ENCODE measurements at regions not wholly inside any gene's neighbourhood (a gene's known extent, or its start where the extent isn't known, plus 50 kb on each side); places are given as distances from the start of the nearest gene placed in this dataset.

DNA sequence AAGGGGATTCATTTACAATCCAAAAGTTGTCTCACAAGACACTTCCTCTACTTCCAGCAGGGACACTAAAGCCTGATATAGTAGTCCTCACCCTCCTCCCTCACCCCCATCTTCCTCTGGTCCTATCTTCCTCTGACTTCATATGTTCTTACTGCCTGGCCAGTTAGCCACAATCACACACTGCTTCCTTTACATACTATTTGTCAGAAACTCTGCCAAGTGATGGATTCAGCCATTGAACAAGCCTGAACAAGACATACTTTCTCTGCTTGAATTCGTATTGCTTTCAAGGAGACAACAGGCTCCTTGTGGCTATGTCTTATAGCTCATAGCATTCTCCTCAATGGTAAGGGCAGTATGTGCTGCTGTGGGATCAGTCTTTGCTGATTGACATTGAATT lies 672.2 kb downstream of the BCL11A start:
- Histone ChIP-seq H2BK5ac (ENCODE audit: low read depth, low read length) (no peak overlapping the region), H2AK5ac (ENCODE audit: low read depth, low read length) (no peak overlapping the region), H4K91ac (replicated peaks; ENCODE audit: insufficient read length, low read length) (no peak overlapping the region), H2BK20ac (ENCODE audit: low read length) (no peak overlapping the region; the same call in 1 of the 2 replicates), H4K20me1 (replicated peaks in 1 of 2; ENCODE audit: control insufficient read depth in 1 of 2, insufficient read depth in 2 of 2, low read length in 2 of 2) (no peaks in the 10 kb centered on the region), H3K23ac (ENCODE audit: insufficient read length) (no peak overlapping the region), H3K4me2 (ENCODE audit: insufficient read depth in 1 of 2, low read depth in 2 of 2, low read length in 2 of 2) (no peak overlapping the region), H3K4me1 (replicated peaks in 1 of 4; ENCODE audit: control insufficient read depth in 3 of 4, insufficient read depth in 4 of 4, low read length in 3 of 4) (no peaks in the 10 kb centered on the region; a peak in 1 of 7 replicates), H3K9ac (replicated peaks in 1 of 4; ENCODE audit: extremely low read depth in 1 of 4, low read depth in 3 of 4, low read length in 3 of 4) (no peak overlapping the region), H3K9me3 (ENCODE audit: insufficient read depth in 2 of 2, low read depth in 1 of 2, low read length in 1 of 2) (no peaks in the 10 kb centered on the region), H3K27me3 (replicated peaks in 1 of 4; ENCODE audit: control insufficient read depth in 3 of 4, extremely low read depth in 1 of 4, insufficient read depth in 3 of 4, low read length in 3 of 4) (no peaks in the 10 kb centered on the region; a peak in 1 of 7 replicates), H3K4ac (replicated peaks; ENCODE audit: insufficient read length, low read depth, low read length) (no peak overlapping the region), H2BK120ac (replicated peaks; ENCODE audit: low read depth, low read length) (no peak overlapping the region), H3K79me2 (ENCODE audit: control insufficient read depth in 1 of 2, insufficient read depth in 2 of 2, low read length in 2 of 2) (no peaks in the 10 kb centered on the region), H3K18ac (ENCODE audit: extremely low read depth, low read length) (no peak overlapping the region), H2AFZ (ENCODE audit: low read length) (no peak overlapping the region), H2BK12ac (ENCODE audit: low read depth, low read length) (no peak overlapping the region), H2BK15ac (ENCODE audit: low read length) (no peak overlapping the region), H3K23me2 (ENCODE audit: low read depth, low read length) (no peaks in the 10 kb centered on the region), H4K8ac (ENCODE audit: extremely low read depth, insufficient read depth, low read length) (no peak overlapping the region), H3K79me1 (ENCODE audit: low read depth, low read length) (no peaks in the 10 kb centered on the region), H3K36me3 (ENCODE audit: control insufficient read depth in 2 of 4, insufficient read depth in 4 of 4, low read length in 3 of 4) (no peaks in the 10 kb centered on the region), H3K4me3 (ENCODE audit: extremely low read depth in 1 of 4, insufficient read depth in 2 of 4, low read depth in 3 of 4, low read length in 4 of 4) (no peak overlapping the region), H3K14ac (ENCODE audit: insufficient read length) (no peak overlapping the region), H4K5ac (ENCODE audit: insufficient read length, low read depth, low read length) (no peak overlapping the region), H3K27ac (ENCODE audit: low read depth, low read length) (no peak overlapping the region), H3K56ac (replicated peaks; ENCODE audit: insufficient read length, low read depth, low read length) (no peak overlapping the region)
- ChIA-PET CTCF (ENCODE audit: partially characterized antibody) (interaction anchor here (0.5 to 1.5 kb wide), 3 partner anchors 31 to 558 kb away, joined by 3 to 4 read pairs (median 3); no protein-coding TSS in a partner anchor), POLR2A (ENCODE audit: partially characterized antibody) (no interaction called here)
- 94% methylated on average over 1 of the region's 1 CpG; no CpG with 5 or more reads in 1 of the 2 experiments for WGBS, 2 experiments (ENCODE audit: extremely low coverage in 1 of 2, insufficient coverage in 1 of 2, insufficient read length in 1 of 2, insufficient replicate concordance in 2 of 2, low coverage in 1 of 2, low lambda C conversion rate in 2 of 2, missing lambda C conversion rate in 1 of 2)
- TF ChIP-seq NANOG (IDR thresholded peaks at IDR 0.05; ENCODE audit: insufficient read depth, low read depth, low read length, poor library complexity, severe bottlenecking) (no peak), SRF (IDR thresholded peaks at IDR 0.05; ENCODE audit: low read depth, low read length) (no peak), BRCA1 (IDR thresholded peaks at IDR 0.05; ENCODE audit: low read depth, low read length) (no peak)
- DNase-seq (ENCODE audit: low read depth in 1 of 2, low spot score in 2 of 2) (no peak), FAIRE-seq (no peak)
